ENCODE measurements at regions not wholly inside any gene's neighbourhood (a gene's known extent, or its start where the extent isn't known, plus 50 kb on each side); places are given as distances from the start of the nearest gene placed in this dataset.

DNA sequence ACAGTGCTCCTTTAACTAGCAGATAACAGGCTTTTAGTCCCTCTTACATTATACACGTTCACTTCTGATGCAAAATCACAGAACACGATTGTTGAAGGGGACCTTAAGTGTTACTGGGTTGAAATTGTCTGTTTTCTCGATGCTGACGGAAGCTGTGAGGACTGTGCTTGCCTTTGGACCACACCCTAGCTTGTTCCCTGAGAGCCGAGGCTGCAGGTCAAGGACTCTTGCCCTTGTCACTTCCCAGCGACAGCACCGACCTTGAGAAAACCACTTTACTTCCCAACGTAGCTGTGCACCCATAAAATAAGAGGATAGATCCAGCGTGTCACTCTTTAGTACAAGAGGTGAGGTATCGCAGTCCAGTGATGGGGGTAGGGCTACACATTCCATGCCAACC lies 701.0 kb downstream of the DCDC2C start:
- no TSS peak for BruUV-seq (replicated peaks)
- Mint-ChIP-seq H3K9me3 (ENCODE audit: unreplicated experiment) (no peaks in the 10 kb centered on the region), H3K27me3 (ENCODE audit: insufficient read depth, unreplicated experiment) (no peaks in the 10 kb centered on the region), H3K27ac (ENCODE audit: low read depth, unreplicated experiment) (no peak overlapping the region), H3K4me3 (ENCODE audit: unreplicated experiment) (no peak overlapping the region), H3K36me3 (ENCODE audit: insufficient read depth, unreplicated experiment) (no peaks in the 10 kb centered on the region), H3K4me1 (ENCODE audit: insufficient read depth, unreplicated experiment) (peaks cover 18% of the 10 kb centered on the region)
- no peak for DNase-seq (ENCODE audit: unreplicated experiment)
- ChIA-PET POLR2A (interaction anchor here (0.5 kb wide), 1 partner anchor 57 kb away, joined by 3 read pairs; no protein-coding TSS in a partner anchor), CTCF (no interaction called here)
- intact Hi-C loops (cut with micrococcal nuclease) = no loop called here
- TF ChIP-seq CTCF (IDR thresholded peaks at IDR 0.05; ENCODE audit: unreplicated experiment) = no peak

GRCh38 chr2:4408321-4408720 lies 704.9 kb downstream of the DCDC2C start:
- Mint-ChIP-seq H3K27ac (ENCODE audit: low read depth, unreplicated experiment) (no peak overlapping the region), H3K36me3 (ENCODE audit: insufficient read depth, unreplicated experiment) (no peaks in the 10 kb centered on the region), H3K27me3 (ENCODE audit: insufficient read depth, unreplicated experiment) (no peaks in the 10 kb centered on the region), H3K4me1 (ENCODE audit: insufficient read depth, unreplicated experiment) (peaks cover 14% of the 10 kb centered on the region), H3K4me3 (ENCODE audit: unreplicated experiment) (no peak overlapping the region), H3K9me3 (ENCODE audit: unreplicated experiment) (no peaks in the 10 kb centered on the region)
- no TSS peak for BruUV-seq (replicated peaks)
- POLR2A ChIA-PET = interaction anchor here (0.7 kb wide), 1 partner anchor 364 kb away, joined by 3 read pairs; no protein-coding TSS in a partner anchor
- no peak for TF ChIP-seq CTCF (IDR thresholded peaks at IDR 0.05; ENCODE audit: unreplicated experiment)
- intact Hi-C loops (cut with micrococcal nuclease) = no loop called here
- DNase-seq (ENCODE audit: unreplicated experiment) = no peak
- CTCF ChIA-PET = no interaction called here

GRCh38 chr2:4412637-4413187 lies 709.3 kb downstream of the DCDC2C start:
- H3K9me3 Mint-ChIP-seq (ENCODE audit: unreplicated experiment) = no peaks in the 10 kb centered on the region
- no peak overlapping the region for H3K4me3 Mint-ChIP-seq (ENCODE audit: unreplicated experiment)
- no peaks in the 10 kb centered on the region for H3K4me1 Mint-ChIP-seq (ENCODE audit: insufficient read depth, unreplicated experiment)
- no peak overlapping the region for H3K27ac Mint-ChIP-seq (ENCODE audit: low read depth, unreplicated experiment)
- no TSS peak for BruUV-seq (replicated peaks)
- ChIA-PET POLR2A (no interaction called here), CTCF (no interaction called here)
- no peaks in the 10 kb centered on the region for H3K36me3 Mint-ChIP-seq (ENCODE audit: insufficient read depth, unreplicated experiment)
- intact Hi-C loops (cut with micrococcal nuclease) = no loop called here
- H3K27me3 Mint-ChIP-seq (ENCODE audit: insufficient read depth, unreplicated experiment) = no peaks in the 10 kb centered on the region
- DNase-seq (ENCODE audit: unreplicated experiment) = no peak
- TF ChIP-seq CTCF (IDR thresholded peaks at IDR 0.05; ENCODE audit: unreplicated experiment) = no peak

DNA sequence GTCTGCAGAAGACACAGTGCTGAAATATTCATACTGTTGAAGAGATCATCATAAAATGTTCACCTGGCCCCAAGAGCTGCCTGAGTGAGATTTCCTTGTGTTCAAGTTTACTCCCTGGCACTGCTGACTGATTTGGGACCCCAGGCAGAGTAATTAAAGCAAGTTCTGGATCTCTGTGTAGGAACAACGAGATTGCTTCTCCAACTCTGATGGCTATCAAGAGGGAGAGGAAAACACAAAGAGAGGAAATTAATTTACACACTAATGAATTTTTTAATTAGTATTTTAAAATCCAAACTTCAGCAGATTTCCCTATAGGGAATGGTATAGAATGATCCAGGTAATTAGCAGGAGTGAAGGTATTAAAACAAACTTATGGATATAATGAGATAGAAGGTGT lies 711.8 kb downstream of the DCDC2C start:
- H3K9me3 Mint-ChIP-seq (ENCODE audit: unreplicated experiment) = no peaks in the 10 kb centered on the region
- no peak overlapping the region for H3K4me3 Mint-ChIP-seq (ENCODE audit: unreplicated experiment)
- H3K4me1 Mint-ChIP-seq (ENCODE audit: insufficient read depth, unreplicated experiment) = no peaks in the 10 kb centered on the region
- BruUV-seq (replicated peaks) = no TSS peak
- TF ChIP-seq CTCF (IDR thresholded peaks at IDR 0.05; ENCODE audit: unreplicated experiment) = no peak
- POLR2A ChIA-PET = interaction anchor here (0.7 to 2.2 kb wide), 2 partner anchors 11 to 22 kb away, joined by 6 to 8 read pairs; no protein-coding TSS in a partner anchor
- CTCF ChIA-PET = no interaction called here
- intact Hi-C loops (cut with micrococcal nuclease) = no loop called here
- DNase-seq (ENCODE audit: unreplicated experiment) = no peak
- no peaks in the 10 kb centered on the region for H3K36me3 Mint-ChIP-seq (ENCODE audit: insufficient read depth, unreplicated experiment)
- no peaks in the 10 kb centered on the region for H3K27me3 Mint-ChIP-seq (ENCODE audit: insufficient read depth, unreplicated experiment)
- H3K27ac Mint-ChIP-seq (ENCODE audit: low read depth, unreplicated experiment) = no peak overlapping the region
